HEK293 (cell line): ENCODE measurements at regions not wholly inside any gene's neighbourhood (a gene's known extent, or its start where the extent isn't known, plus 50 kb on each side); places are given as distances from the start of the nearest gene placed in this dataset.

Experiments
- CTCF ChIP-seq: fragments of 450-650 bp; formaldehyde crosslinking; IDR thresholded peaks from 2 replicates; pipeline ENCODE4 v1.5.1; 2016; ENCODE audit warnings: missing biosample characterization, missing genetic modification characterization
- SP2 ChIP-seq: fragments of 450-650 bp; formaldehyde crosslinking; IDR thresholded peaks from 2 replicates; pipeline ENCODE4 v1.5.1; 2016; ENCODE audit warnings: missing biosample characterization, missing genetic modification characterization
- ZBTB21 ChIP-seq: fragments of 450-650 bp; formaldehyde crosslinking; IDR thresholded peaks from 2 replicates; pipeline ENCODE4 v1.5.1; 2017; ENCODE audit warnings: missing biosample characterization, missing genetic modification characterization
- ZNF133 ChIP-seq: fragments of 450-650 bp; formaldehyde crosslinking; IDR thresholded peaks from 2 replicates; pipeline ENCODE4 v1.5.1; 2016; ENCODE audit warnings: missing biosample characterization, missing genetic modification characterization
- ZNF18 ChIP-seq: fragments of 450-650 bp; formaldehyde crosslinking; IDR thresholded peaks from 2 replicates; pipeline ENCODE4 v1.5.1; 2016; ENCODE audit warnings: missing biosample characterization, missing genetic modification characterization
- ZNF211 ChIP-seq: fragments of 450-650 bp; formaldehyde crosslinking; IDR thresholded peaks from 2 replicates; pipeline ENCODE4 v1.5.1; 2016; ENCODE audit warnings: low read depth, missing biosample characterization, missing genetic modification characterization
- ZNF324 ChIP-seq: fragments of 450-650 bp; formaldehyde crosslinking; IDR thresholded peaks from 2 replicates; pipeline ENCODE4 v1.5.1; 2016; ENCODE audit warnings: missing biosample characterization, missing genetic modification characterization
- ZNF423 ChIP-seq: fragments of 450-650 bp; formaldehyde crosslinking; IDR thresholded peaks from 2 replicates; pipeline ENCODE4 v1.5.1; 2016; ENCODE audit warnings: missing biosample characterization, missing genetic modification characterization
- ZNF48 ChIP-seq: fragments of 450-650 bp; formaldehyde crosslinking; IDR thresholded peaks from 2 replicates; pipeline ENCODE4 v1.5.1; 2016; ENCODE audit warnings: missing biosample characterization, missing genetic modification characterization
- ZNF514 ChIP-seq: fragments of 450-650 bp; formaldehyde crosslinking; IDR thresholded peaks from 2 replicates; pipeline ENCODE4 v1.5.1; 2016; ENCODE audit warnings: missing biosample characterization, missing genetic modification characterization
- ZNF585B ChIP-seq: fragments of 450-650 bp; formaldehyde crosslinking; IDR thresholded peaks from 2 replicates; pipeline ENCODE4 v1.5.1; 2016; ENCODE audit warnings: missing biosample characterization, missing genetic modification characterization
- ZNF639 ChIP-seq: fragments of 450-650 bp; formaldehyde crosslinking; IDR thresholded peaks from 2 replicates; pipeline ENCODE4 v1.5.1; 2016; ENCODE audit warnings: missing biosample characterization, missing genetic modification characterization
- ZSCAN23 ChIP-seq: fragments of 450-650 bp; formaldehyde crosslinking; IDR thresholded peaks from 2 replicates; pipeline ENCODE4 v1.5.1; 2016; ENCODE audit warnings: missing biosample characterization, missing genetic modification characterization

GRCh38 chr5:58248221-58248620 lies 211.7 kb downstream of the PLK2 start:
- TF ChIP-seq ZBTB21 (tag by site-specific recombination) (no peak), ZNF514 (tag by site-specific recombination) (no peak), CTCF (tag by site-specific recombination) (no peak), ZNF585B (tag by site-specific recombination) (no peak), ZNF324 (tag by site-specific recombination) (no peak), ZNF211 (tag by site-specific recombination) (no peak), ZNF639 (no peak), ZSCAN23 (tag by site-specific recombination) (no peak), SP2 (no peak), ZNF48 (tag by site-specific recombination) (no peak), ZNF423 (tag by site-specific recombination) (no peak), ZNF18 (tag by site-specific recombination) (no peak), ZNF133 (tag by site-specific recombination) (no peak)
